Ramos (cell line): ENCODE measurements at regions not wholly inside any gene's neighbourhood (a gene's known extent, or its start where the extent isn't known, plus 50 kb on each side); places are given as distances from the start of the nearest gene placed in this dataset.
"Not testable (repeated sequence)": the region's sequence is repeated elsewhere in the genome, so short reads cannot be mapped to it uniquely, and the experiment has no call there.

Experiments
- in situ Hi-C: fragments of 300-500 bp; cut with MboI; formaldehyde crosslinking; loops from one replicate; pipeline ENCODE4 v1.14.3; 2022; ENCODE audit warnings: low sequenced_read_pairs; ENCODE audit not compliant: unreplicated experiment

DNA sequence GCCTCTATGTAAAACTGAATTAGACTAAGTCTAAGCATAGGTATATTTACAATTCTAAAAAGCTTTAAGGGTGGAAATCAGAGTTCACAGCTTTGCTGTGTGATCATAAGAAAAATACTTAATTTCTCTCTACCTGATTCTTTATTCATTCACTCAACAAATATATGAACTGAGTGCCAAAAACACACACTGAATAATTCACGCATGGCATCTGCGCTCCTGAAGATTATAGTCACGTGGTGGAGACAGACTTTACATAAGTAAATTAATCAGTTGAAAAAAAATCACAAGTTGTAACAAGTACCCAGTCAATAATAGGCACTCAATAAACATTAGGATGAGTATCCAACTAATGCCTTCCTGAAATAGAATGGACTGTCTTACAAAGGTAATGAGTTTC, 351.6 kb downstream of the METTL4 start:
- in situ Hi-C loops, result no loop called here

DNA sequence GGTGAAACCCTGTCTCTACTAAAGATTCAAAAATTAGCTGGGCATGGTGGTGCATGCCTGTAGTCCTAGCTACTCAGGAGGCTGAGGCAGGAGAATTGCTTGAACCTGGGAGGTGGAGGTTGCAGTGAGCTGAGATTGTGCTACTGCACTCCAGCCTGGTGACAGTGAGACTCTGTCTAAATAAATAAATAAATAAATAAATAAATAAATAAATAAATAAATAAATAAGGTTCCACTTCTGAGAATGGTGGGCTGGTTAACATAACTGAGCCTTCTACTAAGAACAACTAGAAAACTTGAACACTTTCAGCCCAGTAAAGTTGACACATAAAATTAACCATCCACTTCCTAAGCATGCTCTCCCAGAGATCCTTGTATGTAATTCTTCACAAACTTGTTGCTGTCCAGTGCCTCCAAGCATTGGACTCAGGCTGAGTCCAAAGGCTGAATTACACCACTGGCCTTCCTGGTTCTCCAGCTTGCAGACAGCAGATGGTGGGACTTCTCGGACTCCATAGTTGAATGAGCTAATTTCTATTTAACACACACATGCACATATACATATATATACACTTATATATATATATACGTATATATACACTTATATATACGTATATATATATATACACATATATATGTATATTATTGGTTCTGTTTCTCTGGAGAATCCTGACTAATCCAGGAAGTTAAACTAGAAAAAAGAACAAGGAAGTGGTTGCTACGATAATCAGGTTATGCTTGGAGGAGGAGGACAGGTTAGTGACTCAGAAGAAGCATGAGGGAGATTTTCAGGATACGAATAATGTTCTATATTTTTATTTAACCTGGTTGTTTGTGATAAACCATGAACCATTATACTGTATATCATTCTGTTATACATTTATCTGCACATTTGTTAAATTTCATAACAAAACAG, 348.8 kb downstream of the METTL4 start:
- in situ Hi-C loops, result no loop called here

DNA sequence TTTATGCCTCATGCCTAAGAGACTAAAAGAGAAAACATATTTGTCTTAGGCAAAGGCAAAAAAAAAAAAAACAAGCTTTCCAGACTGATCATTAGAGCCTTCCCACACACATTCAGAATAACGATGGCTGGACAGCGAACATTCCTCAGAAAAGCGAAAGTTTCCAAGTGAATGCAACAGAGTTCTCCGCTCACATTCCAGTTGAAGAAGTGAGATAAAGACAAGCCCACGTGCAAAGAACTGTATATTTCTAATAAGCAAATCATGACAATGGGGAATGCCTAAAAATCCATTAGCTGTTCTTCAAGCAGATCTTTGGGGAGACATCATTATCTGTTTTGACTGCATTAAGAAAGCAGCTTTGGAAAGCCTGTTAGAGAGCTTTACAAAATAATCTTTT, 347.9 kb downstream of the METTL4 start:
- in situ Hi-C loops, result no loop called here

DNA sequence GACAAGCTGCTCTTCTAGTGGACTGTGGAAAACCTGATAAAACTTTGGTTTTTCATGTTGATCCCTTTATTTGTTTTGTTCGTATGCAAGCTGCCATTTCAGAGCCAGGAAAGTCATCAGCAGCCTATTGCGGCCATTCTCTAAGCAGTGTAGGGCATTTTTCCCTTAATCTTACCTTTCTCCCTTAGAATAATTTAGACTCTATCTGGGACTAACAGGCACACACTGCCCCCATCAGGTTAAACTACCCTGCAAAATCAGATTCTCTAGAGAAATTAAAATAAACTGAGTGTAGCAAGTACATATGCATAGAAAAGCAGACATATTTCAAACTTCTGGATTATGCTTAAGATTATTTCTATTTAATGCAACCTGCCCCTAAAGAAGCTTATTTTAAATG, 347.5 kb downstream of the METTL4 start:
- in situ Hi-C loops, result no loop called here

DNA sequence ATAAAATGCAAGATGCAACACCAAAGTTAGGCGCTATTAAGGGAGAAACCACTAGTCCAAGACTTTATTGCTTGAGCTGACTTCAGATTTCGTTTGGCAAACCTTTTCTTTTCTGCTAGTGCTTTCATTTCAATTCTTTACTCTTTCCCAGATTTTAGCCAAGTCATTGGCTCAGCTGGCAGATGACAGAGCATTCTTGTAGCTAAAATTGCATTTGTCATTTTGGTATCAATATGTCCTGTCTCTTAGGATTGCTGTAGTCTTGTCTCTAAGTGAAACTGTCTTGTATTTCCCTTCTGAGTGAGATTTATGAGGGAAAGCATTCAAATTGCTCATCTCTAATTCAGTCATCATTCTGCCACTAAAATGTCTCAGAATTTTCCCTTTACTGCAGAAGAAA, 335.1 kb downstream of the METTL4 start:
- in situ Hi-C loops, result no loop called here

DNA sequence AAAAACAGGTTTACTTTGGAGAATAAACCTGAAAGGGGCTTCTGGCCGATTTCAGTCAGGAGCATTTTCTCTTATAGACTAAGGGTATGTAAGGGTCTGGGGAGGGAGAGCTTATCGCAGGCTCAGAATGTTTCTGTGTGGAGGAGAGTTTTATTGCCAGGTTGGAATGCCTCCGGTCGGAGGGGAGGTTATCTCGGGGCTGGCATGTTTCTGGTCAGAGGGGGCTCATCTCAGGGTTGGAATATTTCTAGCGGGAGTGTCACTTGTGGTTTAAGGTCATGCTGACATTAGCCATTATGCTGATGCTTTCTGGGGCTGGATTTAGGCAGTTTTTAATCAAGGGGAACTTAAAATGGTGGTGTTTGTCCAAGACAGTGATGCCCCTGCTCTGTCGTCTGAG, 333.6 kb downstream of the METTL4 start:
- in situ Hi-C loops, result no loop called here

DNA sequence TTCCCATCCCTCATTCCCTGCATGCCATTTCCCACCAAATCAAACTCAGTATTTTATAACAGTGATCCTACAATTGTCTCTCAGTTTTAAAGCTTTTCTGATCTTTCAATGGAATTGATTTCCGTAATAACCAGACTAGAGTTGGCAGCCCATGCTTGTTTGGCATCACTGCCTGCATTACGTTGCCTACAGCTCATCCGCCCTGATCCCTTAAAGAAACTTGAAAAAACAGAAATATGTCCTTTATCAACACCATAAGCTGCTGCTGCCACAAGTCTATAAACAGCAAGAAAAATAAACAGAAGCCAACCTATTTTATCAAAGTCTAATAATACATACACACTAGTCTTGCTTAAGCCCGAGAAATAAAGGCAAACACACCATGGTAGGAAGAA, 331.0 kb downstream of the METTL4 start:
- in situ Hi-C loops, result no loop called here

DNA sequence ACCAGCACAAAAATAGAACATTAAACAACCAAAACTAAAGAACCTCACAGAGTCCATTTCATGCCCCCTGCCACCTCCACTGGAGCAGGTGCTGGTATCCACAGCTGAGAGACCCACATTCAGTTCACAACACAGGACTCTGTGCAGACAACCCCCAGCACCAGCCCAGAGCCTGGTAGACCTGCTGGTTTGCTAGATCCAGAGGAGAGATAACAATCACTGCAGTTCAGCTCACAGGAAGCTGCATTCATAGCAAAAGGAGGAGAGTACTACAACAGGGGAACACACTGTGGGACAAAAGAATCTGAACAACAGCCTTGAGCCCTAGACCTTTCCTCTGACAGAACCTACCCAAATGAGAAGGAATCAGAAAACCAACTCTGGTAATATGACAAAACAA, 326.7 kb downstream of the METTL4 start:
- in situ Hi-C loops, result no loop called here

DNA sequence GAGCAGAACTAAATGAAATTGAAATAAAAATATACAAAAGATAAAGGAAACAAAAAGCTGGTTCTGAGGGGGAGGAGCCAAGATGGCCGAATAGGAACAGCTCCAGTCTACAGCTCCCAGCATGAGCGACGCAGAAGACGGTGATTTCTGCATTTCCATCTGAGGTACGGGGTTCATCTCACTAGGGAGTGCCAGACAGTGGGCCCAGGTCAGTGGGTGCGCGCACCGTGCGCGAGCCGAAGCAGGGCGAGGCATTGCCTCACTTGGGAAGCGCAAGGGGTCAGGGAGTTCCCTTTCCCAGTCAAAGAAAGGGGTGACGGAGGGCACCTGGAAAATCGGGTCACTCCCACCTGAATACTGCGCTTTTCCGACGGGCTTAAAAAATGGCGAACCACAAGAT, 324.2 kb downstream of the METTL4 start:
- in situ Hi-C loops, result not testable (repeated sequence)

DNA sequence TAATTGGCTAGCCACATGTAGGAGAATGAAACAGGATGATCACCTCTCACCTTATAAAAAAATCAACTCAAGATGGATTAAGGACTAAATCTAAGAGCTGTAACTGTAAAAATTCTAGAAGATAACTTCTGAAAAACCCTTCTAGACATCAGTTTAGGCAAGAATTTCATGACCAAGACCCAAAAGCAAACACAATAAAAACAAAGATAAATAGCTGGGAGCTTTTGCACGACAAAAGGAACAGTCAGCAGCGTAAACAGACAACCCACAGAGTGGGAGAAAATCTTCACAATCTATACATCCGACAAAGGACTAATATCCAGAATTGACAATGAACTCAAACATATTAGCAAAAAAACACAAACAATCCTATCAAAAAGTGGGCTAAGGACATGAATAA, 316.3 kb downstream of the METTL4 start:
- in situ Hi-C loops, result no loop called here

DNA sequence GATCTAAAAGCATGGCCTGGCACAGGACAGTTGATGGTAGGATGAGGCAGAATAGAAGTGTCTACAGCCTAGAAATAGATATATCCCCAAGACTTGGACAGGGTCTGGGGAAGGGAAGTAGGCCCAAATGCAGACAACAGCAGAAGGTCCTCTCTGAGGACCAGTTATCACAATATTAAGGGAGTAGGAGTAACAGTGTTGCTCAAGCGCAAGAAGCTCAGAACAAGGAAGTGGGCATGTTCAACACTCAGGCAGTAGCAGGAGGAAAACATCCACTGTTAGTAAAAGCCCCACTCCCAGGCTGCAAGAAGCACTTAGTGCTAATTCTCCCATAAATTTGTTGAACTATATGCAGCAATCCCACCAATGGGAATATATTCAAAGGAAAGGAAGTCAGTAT, 314.7 kb downstream of the METTL4 start:
- in situ Hi-C loops, result no loop called here

DNA sequence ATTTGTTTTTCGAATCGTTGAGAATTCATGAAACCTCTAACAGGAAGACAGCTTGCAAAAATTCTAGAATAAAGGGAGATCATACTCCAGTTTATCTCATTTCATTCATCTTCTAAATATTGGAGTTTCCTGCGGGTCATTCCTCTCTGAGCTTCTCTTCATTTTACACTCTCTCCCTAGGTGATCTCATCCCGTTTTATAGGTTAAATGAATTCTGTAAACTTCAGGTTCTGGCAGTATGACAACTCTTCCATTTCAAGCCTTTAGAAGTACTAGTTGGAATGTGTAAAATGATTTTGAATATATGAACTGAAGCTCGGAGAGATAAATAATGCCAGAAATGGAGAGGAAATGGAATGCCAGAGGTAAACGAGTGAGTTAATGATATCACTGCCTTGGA, 312.4 kb downstream of the METTL4 start:
- in situ Hi-C loops, result no loop called here

DNA sequence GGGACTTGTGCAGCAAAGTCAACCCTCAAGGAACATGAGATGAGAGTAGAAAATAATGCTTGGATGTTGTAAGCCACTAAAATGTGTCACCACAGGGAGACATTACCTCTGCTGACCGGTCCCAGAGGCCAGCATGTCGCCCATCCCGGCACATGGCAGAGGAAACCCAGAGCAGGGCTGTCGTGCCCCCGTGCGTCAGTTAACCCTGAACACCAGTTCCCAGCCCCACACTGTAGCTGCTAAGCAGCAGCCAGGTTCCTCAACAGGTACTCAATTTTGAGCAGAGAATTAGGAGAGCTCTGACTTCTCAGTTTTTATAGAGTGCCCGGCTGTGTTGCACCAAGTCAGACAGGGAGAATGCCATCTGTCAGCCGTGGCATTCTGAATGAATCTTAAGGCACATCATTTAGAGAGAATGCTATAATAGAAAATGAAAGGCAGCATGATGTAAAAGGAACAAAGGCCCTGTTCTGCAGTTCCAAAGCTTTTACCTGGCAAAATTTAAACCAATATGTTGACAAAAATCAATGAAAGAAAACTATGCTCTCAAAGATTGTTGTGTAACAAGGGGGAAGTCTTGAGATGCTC, 307.9 kb downstream of the METTL4 start:
- in situ Hi-C loops, result no loop called here

DNA sequence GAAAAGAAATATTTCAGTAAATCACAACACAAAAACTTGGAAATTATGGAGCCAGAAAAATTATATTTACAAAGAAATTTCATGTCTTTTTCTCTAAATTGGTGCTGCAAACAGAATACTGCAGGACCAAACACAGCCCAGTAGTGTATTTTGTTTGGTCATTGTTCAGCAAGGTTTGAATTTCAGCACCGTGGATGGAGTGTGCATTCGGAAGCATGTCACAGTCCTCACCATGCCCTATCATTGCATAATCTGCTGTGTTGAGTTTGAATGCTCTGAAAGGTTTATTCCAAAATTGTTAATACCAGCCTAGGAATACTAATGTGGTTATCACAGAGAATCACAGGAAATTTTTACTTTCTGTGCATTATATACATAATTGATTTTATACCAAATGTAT, 296.7 kb downstream of the METTL4 start:
- in situ Hi-C loops, result no loop called here

DNA sequence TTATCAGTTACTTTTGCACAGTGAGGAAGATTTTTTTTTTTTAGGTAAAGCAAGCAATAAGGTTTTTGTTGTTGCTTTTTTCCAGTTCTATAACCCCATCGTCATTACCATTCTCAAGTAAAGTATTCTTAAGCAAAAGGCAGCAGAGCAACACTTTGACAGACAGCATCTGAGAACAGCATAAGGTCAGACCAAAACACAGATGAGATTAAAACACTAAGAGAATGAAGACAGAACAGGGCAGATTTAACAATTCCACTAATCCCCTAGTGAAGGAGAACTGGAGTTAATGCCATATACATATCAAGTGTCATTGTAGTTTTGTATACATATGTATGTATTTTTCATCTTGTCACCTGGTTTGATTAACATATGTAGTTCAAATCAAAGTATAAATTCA, 290.2 kb downstream of the METTL4 start:
- in situ Hi-C loops, result no loop called here

DNA sequence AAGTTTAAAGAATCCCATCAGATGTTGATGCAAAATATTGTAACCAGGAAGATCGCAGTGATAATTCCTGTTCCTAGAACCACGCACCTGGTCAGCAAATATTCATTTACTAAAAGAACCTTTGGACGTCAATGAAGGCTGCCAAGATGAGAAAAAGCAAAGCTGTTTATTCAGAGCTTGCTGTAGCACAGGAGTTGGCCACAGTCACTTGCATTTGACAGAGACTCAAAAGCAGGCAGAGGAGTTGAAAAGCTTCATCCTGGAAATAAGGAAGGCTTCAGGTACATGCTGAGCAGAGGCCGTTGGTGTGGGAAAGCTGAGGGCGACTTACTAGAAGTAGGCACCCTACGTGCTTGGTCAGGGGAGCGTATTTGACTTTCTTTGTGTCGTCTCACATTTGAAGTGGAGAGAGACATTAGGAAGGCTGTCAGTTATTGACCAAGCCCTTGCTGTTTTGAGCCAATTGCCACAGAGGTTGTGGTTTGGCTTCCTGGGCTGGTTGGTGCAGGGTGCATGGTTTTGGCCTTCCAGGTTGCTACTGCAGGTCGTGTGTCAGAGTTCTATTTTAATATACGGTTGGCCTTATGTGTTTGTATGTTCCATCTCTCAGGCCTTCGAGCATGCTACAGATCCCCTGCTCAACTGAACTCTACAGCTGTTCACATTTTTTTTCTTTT, 289.6 kb downstream of the METTL4 start:
- in situ Hi-C loops, result no loop called here

DNA sequence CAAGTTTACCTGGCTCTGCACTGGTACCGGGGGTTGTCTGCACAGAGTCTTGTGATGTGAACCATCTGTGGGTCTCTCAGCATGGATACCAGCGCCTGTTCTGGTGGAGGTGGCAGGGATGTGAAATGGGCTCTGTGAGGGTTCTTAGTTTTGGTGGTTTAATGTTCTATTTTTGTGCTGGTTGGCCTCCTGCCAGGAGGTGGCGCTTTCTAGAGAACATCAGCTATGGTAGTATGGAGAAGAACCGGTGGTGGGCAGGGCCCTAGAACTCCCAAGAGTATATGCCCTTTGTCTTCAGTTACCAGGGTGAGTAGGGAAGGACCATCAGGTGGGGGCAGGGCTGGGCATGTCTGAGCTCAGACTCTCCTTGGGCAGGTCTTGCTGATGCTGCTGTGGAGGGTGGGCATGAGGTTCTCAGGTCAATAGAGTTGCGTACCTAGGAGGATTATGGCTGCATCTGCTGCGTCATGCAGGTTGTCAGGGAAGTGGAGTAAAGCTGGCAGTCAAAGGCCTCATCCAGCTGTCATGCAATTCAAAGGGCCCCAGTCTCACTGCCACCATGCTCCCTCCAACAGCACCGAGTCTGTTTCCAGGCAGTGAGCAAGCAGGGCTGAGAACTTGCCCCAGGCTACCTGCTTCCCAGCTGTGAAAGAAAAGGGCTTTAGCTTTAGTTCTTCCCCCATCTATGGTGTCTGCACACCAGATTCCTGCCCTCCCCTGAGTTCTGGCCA, 278.0 kb downstream of the METTL4 start:
- in situ Hi-C loops, result no loop called here

DNA sequence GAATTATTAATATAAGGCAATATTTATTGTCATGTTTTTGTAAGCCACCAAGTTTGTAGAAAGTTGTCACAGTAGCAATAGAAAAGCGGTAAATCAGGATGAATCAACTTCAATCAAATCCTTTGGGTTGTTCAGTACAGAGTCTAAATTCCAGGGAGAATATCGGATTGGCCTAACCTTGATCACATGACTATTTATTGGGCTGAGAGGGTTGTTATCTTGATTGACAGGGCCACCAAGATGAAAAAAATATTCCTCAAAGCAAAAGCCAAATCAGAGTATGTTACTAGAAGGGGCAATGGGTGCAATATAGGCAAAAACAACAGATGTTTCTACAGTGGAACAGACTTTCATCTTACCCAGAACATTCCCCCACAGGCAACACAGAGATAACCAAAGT, 270.0 kb downstream of the METTL4 start:
- in situ Hi-C loops, result no loop called here

DNA sequence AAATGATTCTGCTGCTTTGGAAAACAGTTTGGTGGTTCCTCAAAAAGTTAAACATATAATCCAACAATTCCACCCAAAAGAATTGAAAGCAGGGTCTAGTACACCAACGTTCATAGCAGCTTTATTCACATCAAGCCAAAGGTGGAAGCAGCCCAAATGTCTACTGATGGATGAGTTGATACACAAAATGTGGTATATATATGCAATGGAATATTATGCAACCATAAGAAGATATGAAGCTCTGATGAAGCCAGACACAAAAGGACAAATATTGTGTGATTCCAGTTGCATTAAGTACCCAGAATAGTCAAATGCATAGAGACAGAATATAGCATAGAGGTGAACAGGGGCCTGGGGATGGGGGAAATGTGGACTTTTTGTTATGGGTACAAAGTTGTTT, 269.3 kb downstream of the METTL4 start:
- in situ Hi-C loops, result no loop called here

DNA sequence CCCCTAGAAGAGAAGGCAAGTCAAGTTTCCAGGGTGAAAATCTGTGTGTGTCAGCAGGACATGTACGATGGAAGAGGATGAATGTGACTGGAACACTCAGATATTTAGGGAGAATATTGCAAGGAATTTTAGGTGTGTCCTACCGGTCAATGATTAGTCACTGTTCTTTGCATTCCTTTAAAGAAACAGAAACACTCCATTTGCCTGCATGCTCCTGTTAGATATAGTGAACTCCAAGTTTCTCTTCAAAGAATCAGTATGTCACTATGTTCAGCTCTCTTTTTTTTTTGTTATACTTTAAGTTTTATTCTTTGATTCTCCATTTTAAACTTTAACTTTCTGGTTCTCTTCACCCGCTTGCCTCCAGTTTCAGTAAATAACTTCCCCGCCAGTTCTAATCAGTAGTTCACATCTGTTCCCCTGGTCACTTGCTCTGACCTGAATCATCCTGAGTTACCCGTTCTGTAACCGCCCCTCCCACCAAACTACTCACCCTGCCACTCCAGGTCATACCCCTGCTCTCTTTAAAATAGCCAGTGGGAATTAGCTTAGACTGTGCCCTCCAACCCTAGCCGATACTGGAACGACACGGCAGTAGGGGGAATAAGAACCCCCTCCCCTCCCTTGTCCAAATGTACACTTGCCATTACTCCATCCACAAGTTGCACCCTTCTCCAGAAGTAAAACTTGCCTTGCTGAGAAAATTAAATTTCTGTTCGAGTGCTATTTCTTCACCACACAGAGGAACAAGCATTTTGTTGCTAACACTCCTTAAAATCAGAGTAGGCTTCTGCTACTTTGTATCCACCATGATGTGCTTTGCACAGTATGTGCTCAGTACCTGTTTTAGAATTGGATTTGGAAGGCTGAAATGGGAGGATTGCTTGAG, 268.4 kb downstream of the METTL4 start:
- in situ Hi-C loops, result no loop called here
